ENCODE measurements at regions not wholly inside any gene's neighbourhood (a gene's known extent, or its start where the extent isn't known, plus 50 kb on each side); places are given as distances from the start of the nearest gene placed in this dataset.
"Not testable (repeated sequence)": the region's sequence is repeated elsewhere in the genome, so short reads cannot be mapped to it uniquely, and the experiment has no call there.

- DNase-seq = not testable (repeated sequence)
These were observed 731.1 kb downstream of the MAFB start for GRCh38 chr20:39957911-39958310.

- DNase-seq = no peak
These were observed 734.4 kb downstream of the MAFB start for GRCh38 chr20:39954621-39955020.

- no peak for DNase-seq
These were observed 742.1 kb downstream of the MAFB start for GRCh38 chr20:39946931-39947330.

GRCh38 chr20:39946053-39946810 lies 742.8 kb downstream of the MAFB start:
- DNase-seq = no peak

GRCh38 chr20:39944861-39945260 lies 744.2 kb downstream of the MAFB start:
- DNase-seq = no peak

- no peak for DNase-seq
These were observed 745.7 kb downstream of the MAFB start for GRCh38 chr20:39943336-39943735.

GRCh38 chr20:39941245-39941644 lies 747.8 kb downstream of the MAFB start:
- DNase-seq = no peak

GRCh38 chr20:39939241-39939865 lies 749.7 kb downstream of the MAFB start:
- DNase-seq = no peak

- DNase-seq = no peak
These were observed 752.6 kb downstream of the MAFB start for GRCh38 chr20:39936401-39936800.

- no peak for DNase-seq
These were observed 753.1 kb downstream of the MAFB start for GRCh38 chr20:39935901-39936300.

GRCh38 chr20:39916236-39916765 lies 772.7 kb downstream of the MAFB start:
- DNase-seq = no peak

- DNase-seq = no peak
These were observed 775.8 kb downstream of the MAFB start for GRCh38 chr20:39913274-39913673.

- DNase-seq = no peak
These were observed 777.5 kb downstream of the MAFB start for GRCh38 chr20:39911497-39911896.

GRCh38 chr20:39910536-39910935 lies 778.5 kb downstream of the MAFB start:
- no peak for DNase-seq

GRCh38 chr20:39909447-39909846 lies 779.6 kb downstream of the MAFB start:
- DNase-seq = no peak

GRCh38 chr20:39904476-39905112 lies 784.4 kb downstream of the MAFB start:
- DNase-seq = no peak

GRCh38 chr20:39903806-39904465 lies 785.1 kb downstream of the MAFB start:
- no peak for DNase-seq

GRCh38 chr20:39899881-39900280 lies 789.2 kb downstream of the MAFB start:
- no peak for DNase-seq

GRCh38 chr20:39898467-39898852 lies 790.6 kb downstream of the MAFB start:
- no peak for DNase-seq

GRCh38 chr20:39897781-39898466 lies 791.1 kb downstream of the MAFB start:
- no peak for DNase-seq

- no peak for DNase-seq
These were observed 792.0 kb downstream of the MAFB start for GRCh38 chr20:39897058-39897457.

GRCh38 chr20:39894067-39894466 lies 795.0 kb downstream of the MAFB start:
- DNase-seq = no peak

Data from CD4-positive, alpha-beta T cell treated with Interleukin-12 subunit alpha and Interleukin-12 subunit beta, for 1 hour (primary cell).